HG03135 (cell line): ENCODE measurements at regions not wholly inside any gene's neighbourhood (a gene's known extent, or its start where the extent isn't known, plus 50 kb on each side); places are given as distances from the start of the nearest gene placed in this dataset.
"Not testable (repeated sequence)": the region's sequence is repeated elsewhere in the genome, so short reads cannot be mapped to it uniquely, and the experiment has no call there.

Source experiments
- ATAC-seq: cut with Tn5 transposase; IDR thresholded peaks from one replicate; pipeline ENCODE4 v1.9.1; 2021; ENCODE audit warnings: mild to moderate bottlenecking, moderate library complexity; ENCODE audit not compliant: unreplicated experiment

DNA sequence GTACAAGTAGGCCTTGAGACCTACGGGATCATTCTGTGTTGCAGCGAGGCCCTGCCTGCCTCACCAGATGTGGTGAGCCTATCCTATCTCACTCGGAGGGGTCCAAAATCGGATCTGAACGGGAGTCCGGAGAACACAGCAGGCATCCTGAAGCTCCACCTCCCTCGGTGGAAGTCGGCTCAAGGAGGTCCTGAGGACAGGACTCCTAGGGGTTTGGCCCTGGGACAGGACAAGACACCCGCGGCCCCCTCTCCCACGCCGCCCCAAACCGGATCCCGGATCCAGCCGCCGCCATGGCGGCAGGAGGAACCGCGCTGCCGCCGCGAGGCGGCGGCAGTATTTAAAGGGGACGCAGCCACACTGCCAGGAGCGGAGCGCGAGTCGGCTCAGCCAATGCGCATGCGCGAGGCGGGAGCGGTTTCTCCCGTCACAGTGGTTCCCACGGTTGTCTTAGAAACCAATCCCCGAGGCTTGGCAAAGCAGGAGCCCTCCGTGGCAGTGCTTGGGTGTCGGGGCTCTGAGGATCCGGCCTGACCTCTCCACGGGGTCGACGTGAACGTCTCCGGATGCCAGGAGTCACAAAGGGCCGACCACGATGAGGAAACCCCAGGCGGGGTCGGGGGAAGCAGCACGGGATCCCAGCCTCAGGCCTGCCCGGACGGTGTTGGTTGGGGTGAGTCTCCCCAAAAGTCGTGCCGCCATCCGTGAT, 454.6 kb upstream of the ZNG1F start:
- ATAC-seq, result peak; percentile 100

DNA sequence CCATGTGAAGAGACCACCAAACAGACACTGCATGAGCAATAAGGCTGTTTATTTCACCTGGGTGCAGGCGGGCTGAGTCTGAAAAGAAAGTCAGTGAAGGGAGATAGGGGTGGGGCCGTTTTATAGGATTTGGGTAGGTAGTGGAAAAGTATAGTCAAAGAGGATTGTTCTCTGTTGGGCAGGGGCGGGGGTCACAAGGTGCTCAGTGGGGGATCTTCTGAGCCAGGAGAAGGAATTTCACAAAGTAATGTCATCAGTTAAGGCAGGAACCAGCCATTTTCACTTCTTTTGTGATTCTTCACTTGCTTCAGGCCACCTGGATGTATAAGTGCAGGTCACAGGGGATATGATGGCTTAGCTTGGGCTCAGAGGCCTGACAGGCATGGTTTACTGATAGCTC, 444.6 kb upstream of the ZNG1F start:
- not testable (repeated sequence) for ATAC-seq

DNA sequence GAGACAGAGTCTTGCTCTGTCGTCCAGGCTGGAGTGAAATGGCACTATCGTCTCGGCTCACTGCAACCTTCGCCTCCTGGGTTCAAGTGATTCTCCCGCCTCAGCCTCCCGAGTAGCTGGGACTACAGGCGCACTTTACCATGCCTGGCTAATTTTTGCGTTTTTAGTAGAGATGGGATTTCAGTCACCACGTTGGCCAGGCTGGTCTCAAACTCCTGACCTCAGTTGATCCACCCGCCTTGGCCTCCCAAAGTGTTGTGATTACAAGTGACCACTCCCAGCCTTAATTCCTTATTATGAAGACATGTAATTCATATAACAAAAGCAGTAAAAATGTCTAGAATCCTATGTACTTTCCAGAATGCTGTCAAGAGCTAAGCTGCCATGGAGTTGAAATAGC, 434.5 kb upstream of the ZNG1F start:
- ATAC-seq, result not testable (repeated sequence)

DNA sequence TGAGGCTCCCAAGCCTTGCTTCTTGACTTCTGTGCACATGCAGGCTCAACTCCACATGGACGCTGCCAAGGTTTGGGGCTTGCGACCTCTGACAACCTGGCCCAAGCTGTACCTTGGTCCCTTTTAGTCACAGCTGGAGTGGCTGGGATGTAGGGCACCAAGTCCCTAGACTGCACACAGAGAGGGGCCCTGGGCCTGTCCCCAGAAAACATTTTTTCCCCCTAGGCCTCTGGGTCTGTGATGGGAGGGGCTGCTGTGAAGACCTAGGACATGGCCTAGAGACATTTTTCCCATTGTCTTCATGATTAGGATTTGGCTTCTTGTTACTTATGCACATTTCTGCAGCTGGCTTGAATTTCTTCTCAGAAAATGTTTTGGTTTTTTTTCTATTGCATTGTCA, 430.1 kb upstream of the ZNG1F start:
- ATAC-seq, result not testable (repeated sequence)

- not testable (repeated sequence) for ATAC-seq
These were observed 417.9 kb upstream of the ZNG1F start for GRCh38 chr9:41606961-41607547.

- ATAC-seq, result not testable (repeated sequence)
These were observed 376.5 kb upstream of the ZNG1F start for GRCh38 chr9:41565572-41565971.
